HG03439 (cell line): ENCODE measurements at regions not wholly inside any gene's neighbourhood (a gene's known extent, or its start where the extent isn't known, plus 50 kb on each side); places are given as distances from the start of the nearest gene placed in this dataset.
"Not testable (repeated sequence)": the region's sequence is repeated elsewhere in the genome, so short reads cannot be mapped to it uniquely, and the experiment has no call there.

Source experiments
- ATAC-seq: cut with Tn5 transposase; IDR thresholded peaks from one replicate; pipeline ENCODE4 v1.9.1; 2021; ENCODE audit warnings: mild to moderate bottlenecking, moderate library complexity; ENCODE audit not compliant: unreplicated experiment

DNA sequence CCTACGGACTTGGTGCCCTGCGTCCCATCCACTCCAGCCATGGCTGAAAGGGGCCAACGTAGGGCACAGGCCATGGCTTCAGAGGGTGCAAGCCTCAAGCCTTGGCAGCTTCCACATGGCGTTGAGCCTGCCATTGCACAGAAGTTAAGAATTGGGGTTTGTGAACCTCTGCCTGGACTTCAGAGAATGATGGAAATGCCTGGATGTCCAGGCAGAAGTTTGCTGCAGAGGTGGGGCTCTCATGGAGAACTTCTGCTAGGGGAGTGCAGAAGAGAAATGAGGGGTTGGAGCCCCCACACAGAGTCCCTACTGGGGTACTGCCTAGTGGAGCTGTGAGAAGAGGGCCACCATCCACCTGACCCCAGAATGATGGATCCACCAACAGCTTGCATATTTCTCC lies 462.9 kb upstream of the PCDH20 start:
- ATAC-seq = not testable (repeated sequence)

DNA sequence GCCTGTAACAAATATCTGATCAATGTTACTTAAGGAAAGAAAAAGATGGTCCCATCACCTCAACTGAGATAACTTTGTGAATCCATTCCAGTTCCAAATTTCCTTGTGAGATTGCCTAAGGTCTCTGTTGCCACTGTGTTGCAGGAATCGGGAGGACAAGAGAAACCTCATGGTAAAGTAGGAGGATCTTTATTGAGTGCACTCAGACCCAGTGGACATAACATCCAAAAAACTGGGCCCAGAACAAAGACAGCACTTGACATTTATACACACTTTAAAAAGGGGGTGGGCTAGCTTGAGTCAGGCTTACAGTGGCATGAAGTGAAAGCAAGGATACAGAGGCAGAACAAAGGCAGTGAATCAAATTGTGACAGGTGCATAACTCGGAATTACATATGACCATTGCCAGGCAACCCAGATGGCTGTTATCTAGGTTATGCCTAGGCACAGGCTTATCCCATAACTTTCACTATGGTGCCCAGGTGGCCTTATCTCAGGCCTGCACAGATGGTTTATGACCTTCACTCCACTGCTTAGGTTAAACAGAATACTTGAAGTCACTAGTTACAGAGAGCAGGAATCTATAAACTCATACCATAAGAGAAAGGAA lies 459.4 kb upstream of the PCDH20 start:
- ATAC-seq = no peak

DNA sequence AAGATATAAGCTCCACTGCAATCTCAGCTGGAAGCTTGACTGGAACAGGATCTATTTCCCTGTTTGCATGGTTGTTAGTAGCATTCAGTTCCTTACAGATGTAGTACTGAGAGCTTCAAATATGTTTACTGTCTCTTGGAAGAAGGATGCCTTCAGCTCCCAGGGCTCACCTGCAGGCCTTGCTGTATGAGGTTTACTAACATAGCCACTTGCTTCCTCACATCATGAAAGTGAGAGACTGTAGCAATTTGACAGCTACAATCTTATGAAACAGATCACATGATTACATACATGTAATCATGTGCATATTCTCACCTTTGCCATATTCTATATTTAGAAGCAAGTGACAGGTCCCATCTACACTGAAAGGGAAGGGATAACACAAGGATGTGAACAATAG lies 458.1 kb upstream of the PCDH20 start:
- no peak for ATAC-seq

DNA sequence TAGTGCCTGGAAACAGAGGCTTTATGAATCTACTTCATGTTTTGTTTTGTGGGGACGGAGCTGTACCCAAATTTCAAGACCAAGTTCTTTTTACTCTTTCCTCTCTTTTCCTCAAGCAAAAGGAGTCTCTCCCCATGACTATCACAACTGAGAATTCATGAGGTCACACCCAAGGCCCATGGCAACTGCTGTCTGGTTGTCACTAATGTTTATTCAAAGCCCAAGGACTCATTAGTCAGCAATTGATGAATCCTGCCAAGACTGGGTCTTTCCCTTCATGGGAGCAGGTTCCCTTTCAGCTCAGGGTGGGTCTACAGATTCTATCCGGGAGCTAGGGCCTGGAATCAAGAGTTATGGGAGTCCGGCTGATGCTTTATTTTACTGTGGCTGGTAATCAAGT lies 441.5 kb upstream of the PCDH20 start:
- ATAC-seq = no peak

DNA sequence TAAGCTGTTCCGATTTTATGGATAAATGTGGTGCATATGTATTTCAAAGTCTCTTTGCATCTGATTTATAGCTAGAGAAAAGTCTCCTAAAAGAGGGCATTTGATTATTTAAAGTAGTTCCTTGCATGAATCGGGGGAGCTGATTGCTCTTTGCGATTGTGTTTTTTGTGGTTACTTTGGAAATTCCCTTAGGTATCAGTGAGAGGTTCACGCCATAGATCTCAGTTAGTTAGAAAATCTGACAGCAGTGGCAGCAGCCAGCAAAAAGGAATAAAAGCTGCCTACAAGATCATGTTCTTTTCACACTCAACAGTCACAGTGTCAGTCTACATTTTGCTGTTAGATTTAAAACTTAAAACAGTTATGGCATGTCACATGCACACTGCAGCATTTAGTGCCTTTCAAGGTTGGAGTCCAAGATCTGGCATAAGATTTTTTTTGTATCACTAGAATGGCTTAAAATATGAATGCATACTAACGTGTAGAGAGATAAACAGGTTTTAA lies 436.5 kb upstream of the PCDH20 start:
- ATAC-seq = no peak

DNA sequence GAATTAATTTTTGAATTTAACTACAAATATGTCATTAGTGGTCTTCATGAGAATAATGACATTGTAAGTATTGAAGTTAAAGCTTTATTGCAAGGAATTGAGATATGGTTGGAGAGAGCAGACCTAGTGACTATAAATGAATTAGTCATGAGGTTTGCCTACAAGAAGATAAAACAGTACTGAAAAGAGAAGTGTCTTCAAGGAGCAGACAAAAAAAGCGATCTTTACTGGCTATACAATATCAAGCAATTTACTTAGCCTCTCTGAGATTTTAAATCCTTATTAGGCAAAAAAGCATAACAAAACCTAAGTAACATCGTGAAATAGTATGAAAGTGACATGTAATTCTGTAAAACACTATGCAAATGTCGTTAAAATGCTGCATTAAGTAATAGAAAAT lies 435.1 kb upstream of the PCDH20 start:
- no peak for ATAC-seq

DNA sequence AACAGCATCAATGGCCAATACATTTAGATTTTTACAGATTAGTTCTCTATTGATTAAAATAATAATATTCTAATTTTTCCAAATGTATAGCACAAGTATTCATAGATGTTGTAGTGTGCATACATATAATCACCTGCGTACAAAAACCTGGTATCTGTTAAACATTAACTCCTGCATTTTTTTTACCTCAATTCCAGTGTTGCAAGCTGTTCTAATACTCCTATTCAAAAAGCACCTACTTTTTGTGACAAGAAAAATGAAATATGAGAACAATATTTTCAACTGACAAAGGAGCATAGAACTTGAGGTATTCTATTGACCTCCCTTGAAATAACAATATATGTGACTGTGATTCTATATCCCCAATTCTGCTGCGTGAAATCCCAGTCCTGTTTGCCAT lies 422.9 kb upstream of the PCDH20 start:
- no peak for ATAC-seq

DNA sequence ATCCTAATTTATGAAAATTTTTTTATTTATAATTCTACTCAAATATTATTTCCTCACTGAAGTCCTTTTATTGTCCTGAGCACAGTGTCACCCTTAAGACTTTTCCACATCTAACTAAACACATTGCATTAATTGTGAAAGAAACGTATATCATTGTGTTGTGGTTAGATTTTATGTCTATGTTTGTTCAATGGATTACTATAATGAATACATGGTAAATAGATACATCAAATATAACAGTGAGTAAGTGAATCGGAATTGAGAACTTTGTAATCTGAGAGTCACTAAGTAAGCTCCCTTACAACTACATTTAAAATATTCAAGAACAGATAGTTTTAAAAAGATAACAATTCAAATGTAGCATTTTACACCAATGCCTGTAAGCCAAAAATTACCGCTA lies 417.6 kb upstream of the PCDH20 start:
- ATAC-seq = no peak

DNA sequence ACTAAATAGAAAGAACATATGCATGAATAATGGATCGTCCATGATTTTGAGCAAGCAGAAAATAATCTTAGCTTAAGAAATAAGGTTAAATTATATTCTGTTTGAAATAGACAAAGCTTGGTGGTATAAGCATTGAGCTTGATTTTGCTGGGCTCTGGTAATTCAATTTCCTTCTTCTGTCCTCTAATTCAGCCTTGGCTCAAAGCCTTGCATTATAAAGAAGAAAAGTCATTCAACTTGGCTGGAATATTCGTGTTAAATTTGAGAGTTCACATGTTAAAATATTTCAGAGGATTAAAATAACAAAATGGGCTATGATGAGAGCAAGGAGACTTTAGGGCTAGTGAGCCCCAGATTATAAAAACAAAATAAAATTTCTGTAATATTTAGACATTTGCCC lies 415.4 kb upstream of the PCDH20 start:
- ATAC-seq = no peak

DNA sequence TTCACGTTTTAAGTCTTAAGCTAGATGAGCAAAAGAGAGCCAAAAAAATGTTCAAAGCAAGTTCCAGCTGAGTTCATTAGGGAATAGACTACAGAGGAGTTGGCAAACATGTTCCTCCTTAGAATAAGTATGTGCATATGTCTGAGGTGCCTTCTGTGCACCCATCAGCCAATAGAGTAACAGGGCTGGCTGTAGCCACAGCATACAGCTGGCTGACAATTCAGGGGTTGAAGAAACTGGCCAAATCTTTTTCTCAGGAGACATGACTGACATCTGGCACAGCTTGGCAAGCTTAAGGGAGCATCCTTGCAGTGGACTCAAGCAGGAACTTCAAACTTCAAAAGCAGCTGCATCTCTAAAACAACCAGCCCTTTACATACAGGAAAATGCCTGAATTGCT lies 414.8 kb upstream of the PCDH20 start:
- no peak for ATAC-seq

DNA sequence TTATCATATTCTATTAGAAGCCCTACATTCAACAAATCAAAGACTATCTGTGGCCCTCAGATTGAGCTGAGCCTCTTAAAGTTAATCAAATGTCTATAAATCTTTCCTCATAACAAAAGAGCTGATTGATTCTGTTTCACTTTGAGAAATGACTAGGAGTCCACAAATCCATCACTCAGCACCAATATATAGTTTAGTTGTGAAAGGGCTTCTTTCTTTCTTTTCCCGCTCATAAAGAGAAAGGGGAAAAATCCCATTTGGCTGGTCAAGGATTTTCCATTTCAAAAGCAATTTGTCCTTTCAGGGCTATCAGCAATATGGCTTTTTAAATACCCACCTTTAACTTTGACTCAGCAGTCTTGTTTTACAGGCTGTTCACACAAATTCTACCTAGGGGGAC lies 408.5 kb upstream of the PCDH20 start:
- no peak for ATAC-seq

DNA sequence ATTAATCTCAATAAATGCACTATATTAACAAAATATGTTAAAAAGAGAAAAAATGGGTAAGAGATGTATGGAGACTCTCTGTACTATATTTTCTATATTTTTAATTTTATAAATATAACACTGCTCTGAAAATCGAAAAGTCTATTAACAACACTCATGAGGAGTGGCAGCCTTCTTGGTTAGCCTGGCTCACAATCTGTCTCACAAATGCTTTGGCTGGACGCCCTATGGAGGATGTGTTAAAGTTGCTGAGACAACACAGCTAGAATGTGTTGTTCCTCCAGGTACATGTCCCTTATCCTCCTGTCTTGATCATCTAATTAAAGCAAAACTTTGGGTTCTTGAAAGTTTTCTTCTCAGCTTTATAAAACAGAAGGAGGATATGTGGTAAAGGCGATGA lies 396.6 kb upstream of the PCDH20 start:
- no peak for ATAC-seq

DNA sequence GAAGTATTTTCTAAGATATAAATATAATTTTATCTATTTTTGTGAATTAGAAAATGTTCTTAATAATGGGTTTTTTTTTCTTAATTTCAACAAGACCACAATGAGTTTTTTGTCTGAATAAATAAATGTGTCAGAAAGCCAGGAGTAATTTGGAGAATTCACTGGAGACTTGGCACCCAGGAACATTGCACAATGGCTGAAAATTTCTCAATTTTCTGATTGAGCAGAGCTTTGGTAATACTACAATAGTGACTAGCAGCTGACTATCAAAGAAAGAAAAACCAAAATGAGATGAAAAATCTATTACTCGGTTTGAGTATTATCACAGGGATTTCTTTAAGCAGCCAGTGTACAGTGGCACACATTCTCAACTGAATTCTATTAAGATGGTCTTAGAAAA lies 394.4 kb upstream of the PCDH20 start:
- ATAC-seq = no peak

DNA sequence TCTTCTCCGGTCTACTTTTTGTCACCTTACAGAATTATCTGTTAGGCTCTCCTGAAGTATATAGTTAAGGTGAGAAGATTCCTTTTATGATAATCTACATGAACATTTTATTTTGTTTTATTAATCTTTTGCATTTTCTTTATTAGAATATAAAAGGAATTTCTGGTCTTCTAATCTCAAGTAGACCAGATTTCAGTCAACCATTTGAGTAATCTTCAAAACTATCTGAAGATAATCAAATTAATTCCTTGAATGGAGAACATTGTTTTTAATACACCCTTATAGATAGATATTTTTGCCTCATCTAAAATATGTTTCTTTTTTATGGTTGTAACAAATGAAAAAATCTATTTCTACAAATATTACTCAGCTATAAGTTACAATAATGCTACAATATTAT lies 381.7 kb upstream of the PCDH20 start:
- no peak for ATAC-seq

DNA sequence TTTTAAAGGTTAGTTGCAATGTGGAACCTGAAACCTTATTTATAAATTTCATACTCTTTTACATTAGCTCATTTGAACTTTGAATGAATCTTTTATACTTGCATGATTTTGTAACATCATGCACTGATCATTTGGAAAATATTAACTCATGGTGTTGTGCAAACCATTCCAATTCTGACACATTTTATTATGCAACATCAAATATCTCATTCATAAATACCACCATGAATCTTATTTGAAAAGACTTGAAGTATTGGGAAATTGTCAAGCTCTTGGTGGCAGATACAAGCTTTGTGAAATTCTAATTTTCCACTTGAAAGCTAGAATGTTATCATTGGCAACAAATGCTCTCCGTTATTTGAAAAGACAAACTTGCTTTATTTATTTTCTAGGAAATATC lies 379.9 kb upstream of the PCDH20 start:
- ATAC-seq = no peak

DNA sequence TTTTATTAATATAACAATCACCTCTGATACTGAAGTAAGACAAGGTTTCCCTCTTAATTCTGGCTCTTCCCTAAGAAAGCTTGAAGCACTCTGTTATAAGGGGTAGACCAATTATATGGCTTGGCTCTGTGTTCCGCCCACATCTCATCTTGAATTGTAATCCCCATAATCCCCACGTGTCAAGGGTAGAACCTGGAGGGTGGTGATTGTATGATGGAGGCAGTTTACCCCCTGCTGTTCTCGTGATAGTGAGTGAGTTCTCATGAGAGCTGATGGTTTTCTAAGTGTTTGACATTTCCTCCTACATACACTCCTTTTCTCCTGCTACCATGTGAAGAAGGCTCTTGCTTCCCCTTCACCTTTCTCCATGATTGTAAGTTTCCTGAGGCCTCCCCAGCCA lies 363.8 kb upstream of the PCDH20 start:
- no peak for ATAC-seq

DNA sequence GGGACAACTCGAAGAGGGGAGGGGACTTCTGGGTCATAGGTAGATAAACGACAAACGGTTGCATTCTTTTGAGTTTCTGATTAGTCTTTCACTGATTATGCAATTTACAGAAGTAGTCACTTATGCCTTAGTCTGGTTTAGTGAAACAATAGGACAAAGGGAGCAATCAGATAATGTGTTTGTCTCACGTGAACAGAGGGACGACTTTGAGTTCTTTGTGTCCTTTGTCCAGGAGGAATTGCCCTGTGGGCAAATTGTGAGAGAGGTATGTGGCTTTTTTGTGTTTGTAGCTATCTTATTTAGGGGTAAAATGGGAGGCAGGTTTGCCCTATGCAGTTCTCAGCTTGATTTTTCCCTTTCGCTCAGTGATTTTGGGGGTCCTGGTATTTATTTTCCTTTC lies 362.9 kb upstream of the PCDH20 start:
- no peak for ATAC-seq

DNA sequence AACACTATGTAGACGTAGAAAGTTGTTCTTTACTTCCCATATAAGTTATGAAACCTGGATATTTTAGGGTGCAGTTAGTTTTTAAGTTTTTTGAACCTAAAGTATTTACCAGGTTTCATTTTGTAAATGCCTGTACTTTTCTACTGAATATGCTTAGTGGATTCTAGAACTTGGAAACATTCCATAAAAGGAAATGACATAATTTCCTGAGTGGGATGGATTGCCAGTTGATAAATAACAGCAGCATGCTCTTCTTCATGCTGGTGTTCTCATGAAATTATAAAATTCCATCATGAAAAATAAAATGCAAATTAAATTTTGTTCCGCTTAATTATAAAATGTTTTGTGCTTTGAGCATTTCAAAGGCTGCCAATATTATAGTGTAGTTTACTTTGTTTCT lies 362.2 kb upstream of the PCDH20 start:
- ATAC-seq = no peak

DNA sequence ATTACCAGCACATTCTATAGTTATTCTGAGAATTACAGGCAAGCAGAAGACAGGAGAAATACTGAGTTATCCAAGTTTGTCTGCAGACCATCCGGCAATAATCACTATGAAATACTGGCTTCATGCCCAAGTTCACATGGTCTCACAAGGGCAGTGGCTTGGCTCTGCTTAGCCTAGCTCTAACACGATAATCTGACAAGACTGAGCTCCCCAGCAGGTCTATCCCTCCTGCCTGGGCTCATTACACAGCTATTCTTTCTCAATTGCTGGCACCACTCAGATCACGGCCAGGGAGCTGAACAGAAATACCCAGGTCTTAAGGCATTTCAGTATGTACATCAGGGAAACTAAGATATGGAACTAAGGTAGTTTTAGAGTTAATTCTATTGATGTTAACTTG lies 361.6 kb upstream of the PCDH20 start:
- ATAC-seq = no peak

DNA sequence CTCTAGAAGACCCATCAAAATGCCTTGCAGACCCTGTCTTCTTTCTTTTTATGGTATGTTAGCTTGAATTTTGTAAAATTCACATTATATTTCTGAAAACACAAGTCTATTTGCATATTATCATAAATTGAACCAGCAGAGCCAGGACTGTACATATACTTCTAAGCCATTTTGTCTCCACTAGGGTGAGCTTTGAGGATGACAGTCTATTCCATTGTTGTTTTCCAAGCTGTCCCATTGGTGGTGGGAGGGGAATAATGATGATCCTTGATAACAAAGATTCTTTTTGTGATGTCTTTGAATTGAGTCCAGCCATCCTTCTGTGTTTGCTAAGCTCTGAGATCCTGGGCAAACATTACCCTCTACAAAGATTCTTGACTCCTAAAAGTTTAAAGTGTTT lies 359.3 kb upstream of the PCDH20 start:
- no peak for ATAC-seq

DNA sequence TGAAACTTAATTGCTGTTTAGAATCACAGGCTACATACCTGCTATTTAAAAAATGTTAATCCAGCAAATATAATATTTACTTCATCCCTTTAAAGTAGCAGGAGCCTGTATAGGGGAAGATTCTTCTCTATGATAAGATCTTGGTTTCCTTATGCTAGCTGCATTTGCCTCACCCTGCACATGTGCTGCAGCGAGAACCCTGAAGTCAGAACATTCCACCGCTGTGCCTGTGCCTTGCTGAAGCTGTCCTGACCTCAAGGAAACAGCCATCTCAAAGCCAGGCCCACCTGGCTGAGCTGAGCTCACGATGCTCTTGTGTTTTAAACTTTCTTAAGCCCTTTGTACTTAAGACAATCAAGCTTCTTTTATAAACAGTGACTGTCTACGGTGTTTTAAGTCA lies 355.0 kb upstream of the PCDH20 start:
- no peak for ATAC-seq

DNA sequence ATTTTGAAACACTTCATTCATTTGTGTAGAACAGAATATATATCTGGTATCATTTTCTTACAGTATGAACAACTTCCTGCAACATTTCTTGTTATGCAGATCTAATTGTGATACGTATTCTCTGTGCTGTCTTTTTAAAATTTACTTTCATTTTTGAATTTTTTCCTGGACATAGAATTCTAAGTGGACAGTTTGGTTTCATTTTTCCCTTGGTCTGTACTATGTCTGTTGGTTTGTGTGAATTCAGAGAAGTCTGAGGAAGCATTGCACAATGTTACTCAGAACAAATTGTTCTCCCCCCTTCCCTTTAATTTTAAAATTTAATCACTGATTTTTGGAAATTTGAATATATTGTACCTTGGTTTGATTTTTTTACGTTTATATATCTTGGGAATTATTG lies 352.5 kb upstream of the PCDH20 start:
- ATAC-seq = no peak

DNA sequence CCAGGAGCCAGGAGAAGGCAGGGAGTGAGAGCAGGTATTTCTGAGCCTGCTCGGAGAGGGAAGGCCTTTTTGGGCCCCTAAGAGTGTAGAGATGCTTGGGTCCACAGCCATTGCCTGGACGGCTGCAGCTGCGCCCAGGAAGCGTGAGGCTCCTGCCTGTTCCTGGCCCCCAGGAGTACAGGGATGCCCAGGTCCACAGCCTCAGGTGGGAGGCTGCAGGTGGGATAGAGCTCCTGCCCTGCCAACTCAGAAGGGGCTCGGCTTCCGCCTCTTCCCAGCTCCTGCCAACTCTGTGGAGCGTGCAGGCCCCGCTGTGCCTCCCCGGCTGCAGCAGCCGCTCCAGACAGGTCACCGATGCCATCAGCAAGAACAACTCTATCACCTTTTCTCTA lies 351.0 kb upstream of the PCDH20 start:
- no peak for ATAC-seq
